Endothelial cell of umbilical vein (primary cell): ENCODE measurements at regions not wholly inside any gene's neighbourhood (a gene's known extent, or its start where the extent isn't known, plus 50 kb on each side); places are given as distances from the start of the nearest gene placed in this dataset.

ENCODE experiments used
- BruUV-seq: library from RNA; stranded (reverse); fragments of 400-500 nt; replicated peaks from 2 replicates; lab custom pipeline; 2021; lab: Mats Ljungman, UMichigan
- CTCF ChIA-PET: fragments of 300-600, 350-600 bp; sonication (Branson Sonifier 250); formaldehyde crosslinking; loops from one replicate; lab custom pipeline; 2021; ENCODE audit warnings: antibody characterized with exemption, inconsistent platforms; lab: Charles Lee
- POLR2A ChIA-PET: fragments of 300-600, 350-600 bp; sonication (Branson Sonifier 250); formaldehyde crosslinking; loops from one replicate; lab custom pipeline; 2021; ENCODE audit warnings: antibody characterized with exemption, inconsistent platforms; lab: Charles Lee
- DNase-seq: peaks from one replicate; pipeline ENCODE4 v3.0.0-alpha.2; 2011; ENCODE audit warnings: low read depth, low spot score
- FAIRE-seq: peaks from 2 replicates; lab custom pipeline; 2011; peaks lifted over from hg19 to GRCh38; lab: Jason Lieb, UNC
- H2AFZ ChIP-seq: 2 replicates; pipeline ENCODE4 v1.6.0; 2012; ENCODE audit warnings: low read depth, low read length, control low read depth, inconsistent platforms
- H3K27ac ChIP-seq: 2 replicates; pipeline ENCODE4 v1.5.1; 2011; ENCODE audit warnings: low read depth, mild to moderate bottlenecking, control low read depth, low read length, moderate library complexity; ENCODE audit not compliant: insufficient read depth
- H3K27me3 ChIP-seq, 2 experiments: 2 replicates each; pipeline versions ENCODE4 v1.6.0 to v1.6.1; 2011; ENCODE audit warnings: low read length in 2 of 2, mixed read lengths in 1 of 2; ENCODE audit not compliant: control insufficient read depth in 2 of 2, insufficient read depth in 2 of 2
- H3K36me3 ChIP-seq, 2 experiments: 2 replicates in 1 of 2; 3 replicates in 1 of 2; pipeline ENCODE4 v1.5.1; 2011; ENCODE audit warnings: low read length in 2 of 2, mild to moderate bottlenecking in 1 of 2, moderate library complexity in 1 of 2; ENCODE audit not compliant: control insufficient read depth in 2 of 2, insufficient read depth in 2 of 2; ENCODE audit errors: extremely low read depth in 1 of 2
- H3K4me1 ChIP-seq: 3 replicates; pipeline ENCODE4 v1.5.1; 2011; ENCODE audit warnings: mild to moderate bottlenecking, low read length; ENCODE audit not compliant: control insufficient read depth, insufficient read depth; ENCODE audit errors: extremely low read depth
- H3K4me2 ChIP-seq: 2 replicates; pipeline ENCODE4 v1.6.1; 2011; ENCODE audit warnings: low read length, control low read depth, mixed read lengths; ENCODE audit not compliant: insufficient read depth
- H3K4me3 ChIP-seq, 3 experiments: fragments of 200-600 bp in 1 of 3; sonication (generic), shearing (Covaris generic) in 1 of 3; replicated peaks in 1 of 3; 2 replicates each; pipeline ENCODE4 v1.5.1; 2011 to 2016; ENCODE audit warnings: control low read depth in 3 of 3, low read length in 3 of 3, mild to moderate bottlenecking in 2 of 3, inconsistent platforms in 1 of 3, low read depth in 1 of 3, moderate library complexity in 1 of 3; ENCODE audit not compliant: insufficient read depth in 1 of 3
- H3K79me2 ChIP-seq: 2 replicates; pipeline ENCODE4 v1.6.0; 2012; ENCODE audit warnings: low read length, inconsistent platforms; ENCODE audit not compliant: control insufficient read depth, insufficient read depth
- H3K9ac ChIP-seq: replicated peaks from 2 replicates; pipeline ENCODE3; 2011; ENCODE audit warnings: low read length, control low read depth; ENCODE audit not compliant: insufficient read depth; ENCODE audit errors: extremely low read depth
- H3K9me1 ChIP-seq: replicated peaks from 3 replicates; pipeline ENCODE4 v1.6.0; 2011; ENCODE audit warnings: mild to moderate bottlenecking, low read length; ENCODE audit not compliant: control insufficient read depth, insufficient read depth; ENCODE audit errors: extremely low read depth
- H3K9me3 ChIP-seq: replicated peaks from 2 replicates; pipeline ENCODE4 v1.5.1; 2012; ENCODE audit warnings: low read length, inconsistent platforms; ENCODE audit not compliant: control insufficient read depth, insufficient read depth
- H4K20me1 ChIP-seq: replicated peaks from 2 replicates; pipeline ENCODE3; 2011; ENCODE audit warnings: mild to moderate bottlenecking, low read length; ENCODE audit not compliant: control insufficient read depth, insufficient read depth; ENCODE audit errors: extremely low read depth
- EZH2 ChIP-seq: IDR thresholded peaks from 2 replicates; pipeline ENCODE4 v1.6.1; 2012; ENCODE audit warnings: borderline replicate concordance, low read depth, mild to moderate bottlenecking, moderate library complexity, low read length, inconsistent platforms; ENCODE audit not compliant: severe bottlenecking
- FOS ChIP-seq: IDR thresholded peaks from 2 replicates; pipeline ENCODE4 v1.6.1; 2011; ENCODE audit warnings: mild to moderate bottlenecking, low read length, moderate library complexity, borderline replicate concordance; ENCODE audit not compliant: insufficient read depth
- GATA2 ChIP-seq: IDR thresholded peaks from 2 replicates; pipeline ENCODE4 v1.7.0; 2011; ENCODE audit warnings: low read depth, mild to moderate bottlenecking, moderate library complexity, mixed read lengths, low read length; ENCODE audit not compliant: insufficient read length, insufficient read depth
- JUN ChIP-seq: IDR thresholded peaks from 2 replicates; pipeline ENCODE4 v1.6.1; 2011; ENCODE audit warnings: borderline replicate concordance, low read depth; ENCODE audit not compliant: insufficient read length, insufficient read depth
- MYC ChIP-seq: IDR thresholded peaks from one replicate; pipeline ENCODE4 v1.6.1; 2011; ENCODE audit warnings: mild to moderate bottlenecking, low read depth, low read length
- POLR2A ChIP-seq: IDR thresholded peaks from 2 replicates; pipeline ENCODE4 v1.6.1; 2012; ENCODE audit warnings: low read depth, mild to moderate bottlenecking, control low read depth, low read length
- POLR2AphosphoS5 ChIP-seq: IDR thresholded peaks from 2 replicates; pipeline ENCODE4 v1.6.1; 2012; ENCODE audit warnings: low read depth, mild to moderate bottlenecking, control low read depth, low read length, moderate library complexity; ENCODE audit not compliant: insufficient read depth
- dilution Hi-C: fragments of 300-500 bp; cut with MboI; formaldehyde crosslinking; loops from one replicate; pipeline ENCODE4 v1.15.0; 2019; ENCODE audit warnings: low sequenced_read_pairs; ENCODE audit not compliant: extremely low pct_ligation_motif_present
- intact Hi-C: fragments of 100-400 bp; cut with micrococcal nuclease; formaldehyde crosslinking; loops from one replicate; pipeline ENCODE4 v1.10.0; 2022
- TF ChIP-seq, protein P1 (sequence below), 2 donors: IDR thresholded peaks; 1 replicate in 1 of 2; 2 replicates in 1 of 2; pipeline ENCODE4 v1.5.1; 2011; ENCODE audit warnings: low read length in 2 of 2, mild to moderate bottlenecking in 2 of 2, moderate library complexity in 2 of 2, control low read depth in 1 of 2, inconsistent platforms in 1 of 2, low read depth in 1 of 2; ENCODE audit not compliant: insufficient read depth in 1 of 2; ENCODE audit errors: extremely low read depth in 1 of 2
- TF ChIP-seq, protein P2 (sequence below): IDR thresholded peaks from 2 replicates; pipeline ENCODE4 v1.6.1; 2011; ENCODE audit not compliant: insufficient read depth, insufficient read length

DNA sequence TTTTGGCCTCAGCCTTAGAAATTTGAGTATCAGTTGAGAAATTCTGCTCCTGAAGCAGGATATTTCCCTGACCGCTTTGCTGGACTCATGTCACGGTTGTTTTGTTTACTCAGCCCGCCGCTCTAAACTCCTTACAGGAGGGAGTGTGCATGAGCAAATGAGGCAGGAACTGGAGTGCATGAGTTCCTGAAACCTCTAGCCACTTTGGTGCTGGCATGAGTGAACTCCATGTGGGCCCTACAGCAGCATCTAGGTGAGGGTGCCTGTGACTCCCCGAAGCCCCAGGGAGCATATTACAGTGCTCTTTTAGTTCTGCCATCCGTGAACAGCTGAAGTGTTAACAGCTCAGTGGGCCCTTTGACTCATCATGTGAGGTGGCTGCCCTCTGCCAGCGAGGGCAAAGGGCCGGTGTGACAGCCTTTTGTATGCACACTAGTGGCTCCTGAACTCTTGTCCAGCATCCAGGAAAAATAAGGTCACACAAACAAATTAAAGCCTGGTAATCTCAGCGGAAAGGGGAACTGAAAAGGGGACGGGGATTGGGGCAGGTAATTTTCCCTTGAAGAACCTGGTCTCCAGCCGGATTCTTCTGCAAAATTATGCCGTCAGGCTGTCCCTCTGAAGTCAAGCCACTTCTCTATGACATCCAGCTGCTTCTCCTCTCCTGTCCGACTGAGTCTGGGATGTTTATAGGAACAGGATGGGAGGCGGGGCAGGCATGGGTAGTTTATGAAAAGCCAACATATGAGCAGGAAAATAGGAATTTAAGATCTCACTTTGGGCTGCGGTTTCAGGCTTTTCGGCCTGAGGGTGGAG lies 1668.7 kb downstream of the SUCLG1 start:
- Histone ChIP-seq H3K9me3 (no peaks in the 10 kb centered on the region), H3K36me3 (no peaks in the 10 kb centered on the region), H3K4me1 (peaks cover 6% of the 10 kb centered on the region), H3K9me1 (no peaks in the 10 kb centered on the region), H2AFZ (no peak overlapping the region), H3K27me3 (no peaks in the 10 kb centered on the region), H3K9ac (no peak overlapping the region), H3K4me3 (no peak overlapping the region), H3K4me2 (no peak overlapping the region), H3K79me2 (no peaks in the 10 kb centered on the region), H4K20me1 (no peaks in the 10 kb centered on the region), H3K27ac (no peak overlapping the region)
- CTCF ChIA-PET: no interaction called here
- DNase-seq (no peak), FAIRE-seq (no peak)
- TF ChIP-seq MYC: no peak
- TF ChIP-seq, protein P1, sequence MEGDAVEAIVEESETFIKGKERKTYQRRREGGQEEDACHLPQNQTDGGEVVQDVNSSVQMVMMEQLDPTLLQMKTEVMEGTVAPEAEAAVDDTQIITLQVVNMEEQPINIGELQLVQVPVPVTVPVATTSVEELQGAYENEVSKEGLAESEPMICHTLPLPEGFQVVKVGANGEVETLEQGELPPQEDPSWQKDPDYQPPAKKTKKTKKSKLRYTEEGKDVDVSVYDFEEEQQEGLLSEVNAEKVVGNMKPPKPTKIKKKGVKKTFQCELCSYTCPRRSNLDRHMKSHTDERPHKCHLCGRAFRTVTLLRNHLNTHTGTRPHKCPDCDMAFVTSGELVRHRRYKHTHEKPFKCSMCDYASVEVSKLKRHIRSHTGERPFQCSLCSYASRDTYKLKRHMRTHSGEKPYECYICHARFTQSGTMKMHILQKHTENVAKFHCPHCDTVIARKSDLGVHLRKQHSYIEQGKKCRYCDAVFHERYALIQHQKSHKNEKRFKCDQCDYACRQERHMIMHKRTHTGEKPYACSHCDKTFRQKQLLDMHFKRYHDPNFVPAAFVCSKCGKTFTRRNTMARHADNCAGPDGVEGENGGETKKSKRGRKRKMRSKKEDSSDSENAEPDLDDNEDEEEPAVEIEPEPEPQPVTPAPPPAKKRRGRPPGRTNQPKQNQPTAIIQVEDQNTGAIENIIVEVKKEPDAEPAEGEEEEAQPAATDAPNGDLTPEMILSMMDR (IDR thresholded peaks at IDR 0.05; ENCODE audit: extremely low read depth in 1 of 2, insufficient read depth in 1 of 2, low read depth in 1 of 2, low read length in 2 of 2): no peak
- TF ChIP-seq JUN: no peak
- TF ChIP-seq GATA2: no peak
- TF ChIP-seq FOS: no peak
- no peak for TF ChIP-seq POLR2AphosphoS5
- TF ChIP-seq, protein P2, sequence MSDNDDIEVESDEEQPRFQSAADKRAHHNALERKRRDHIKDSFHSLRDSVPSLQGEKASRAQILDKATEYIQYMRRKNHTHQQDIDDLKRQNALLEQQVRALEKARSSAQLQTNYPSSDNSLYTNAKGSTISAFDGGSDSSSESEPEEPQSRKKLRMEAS: no peak
- no peak for TF ChIP-seq EZH2
- no peak for TF ChIP-seq POLR2A
- dilution Hi-C loops (no loop called here), intact Hi-C loops (no loop called here)
- POLR2A ChIA-PET: no interaction called here
- no TSS peak for BruUV-seq
